GM18507 (cell line): ENCODE measurements at regions not wholly inside any gene's neighbourhood (a gene's known extent, or its start where the extent isn't known, plus 50 kb on each side); places are given as distances from the start of the nearest gene placed in this dataset.

Source experiments
- DNase-seq: peaks from one replicate; pipeline ENCODE4 v3.0.0; 2011; ENCODE audit warnings: low read depth; ENCODE audit not compliant: insufficient read length; ENCODE audit errors: extremely low spot score
- FAIRE-seq: peaks from 2 replicates; lab custom pipeline; 2011; peaks lifted over from hg19 to GRCh38; lab: Jason Lieb, UNC

GRCh38 chr11:109307366-109307765, 114.6 kb upstream of the C11orf87 start:
- no peak for FAIRE-seq

GRCh38 chr11:109308551-109308950, 113.4 kb upstream of the C11orf87 start:
- no peak for DNase-seq
- FAIRE-seq = no peak

More at GRCh38 chr11:109307366-109307765, 114.6 kb upstream of the C11orf87 start:
- no peak for DNase-seq

GRCh38 chr11:109309153-109309552, 112.8 kb upstream of the C11orf87 start:
- DNase-seq (no peak), FAIRE-seq (no peak)

DNA sequence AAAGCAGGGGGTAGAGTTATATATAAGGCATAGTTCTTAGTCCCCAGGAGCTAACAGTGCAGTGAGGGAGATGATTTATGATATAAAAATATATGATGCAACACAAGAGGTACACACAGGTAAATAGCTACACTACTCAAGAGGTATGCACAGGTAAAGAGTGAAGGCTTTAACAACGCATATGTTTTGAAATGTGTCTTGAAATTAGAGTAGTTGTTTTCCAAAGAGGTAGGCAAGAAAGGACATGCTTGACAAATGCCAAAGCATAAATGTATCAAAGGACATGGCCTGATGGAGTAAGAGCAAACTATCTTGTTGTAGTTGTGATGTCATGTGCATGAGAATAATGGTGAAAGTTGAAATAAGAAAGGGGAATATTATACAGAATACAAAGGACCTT, 104.3 kb upstream of the C11orf87 start:
- FAIRE-seq (no peak), DNase-seq (no peak)

DNA sequence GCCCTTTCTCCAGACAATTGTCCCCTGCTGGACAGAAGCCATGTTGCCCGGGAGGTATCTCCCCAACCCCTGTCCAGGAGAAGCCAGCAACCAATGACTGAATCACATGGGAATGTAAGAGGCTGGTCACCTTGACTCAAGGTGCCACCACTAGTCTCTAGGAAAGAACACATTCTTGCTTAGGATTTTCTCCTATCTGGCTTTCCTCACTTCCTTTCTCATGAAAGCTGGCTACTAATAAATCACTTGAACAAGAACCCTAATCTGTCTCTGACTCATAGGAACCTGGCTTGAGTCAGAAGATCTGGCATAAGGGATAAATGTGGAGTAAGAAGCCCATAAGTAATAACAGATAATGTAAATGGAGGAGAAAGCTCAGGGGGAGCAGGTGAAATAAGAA, 101.4 kb upstream of the C11orf87 start:
- DNase-seq (no peak), FAIRE-seq (no peak)

GRCh38 chr11:109326781-109327180, 95.2 kb upstream of the C11orf87 start:
- DNase-seq = no peak
- no peak for FAIRE-seq

- no peak for DNase-seq
Measured at GRCh38 chr11:109329716-109330115, 92.3 kb upstream of the C11orf87 start.

DNA sequence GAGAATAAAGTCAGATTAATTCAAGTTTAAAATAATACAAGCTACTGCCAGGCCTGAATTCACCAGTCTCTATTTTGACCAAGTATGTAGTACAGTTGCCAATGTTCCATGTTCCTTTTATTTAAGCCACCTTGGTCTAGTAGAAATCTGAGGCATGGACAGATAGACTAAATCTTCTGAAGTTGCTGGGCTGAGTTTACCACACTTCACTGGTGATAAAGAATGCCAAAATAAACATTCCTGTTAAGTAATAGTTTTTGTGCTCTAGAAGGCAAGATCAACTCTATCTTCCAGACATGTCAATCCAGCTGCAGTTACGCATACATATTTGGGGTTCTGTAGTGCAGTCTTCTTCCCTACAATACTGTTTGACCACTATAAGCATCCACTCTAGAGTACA, 83.9 kb upstream of the C11orf87 start:
- DNase-seq (no peak), FAIRE-seq (no peak)

More at GRCh38 chr11:109329716-109330115, 92.3 kb upstream of the C11orf87 start:
- no peak for FAIRE-seq

GRCh38 chr11:109342261-109342660, 79.7 kb upstream of the C11orf87 start:
- no peak for FAIRE-seq
- DNase-seq = no peak

- no peak for FAIRE-seq
Measured at GRCh38 chr11:109343242-109343641, 78.7 kb upstream of the C11orf87 start.

GRCh38 chr11:109347304-109347703, 74.7 kb upstream of the C11orf87 start:
- DNase-seq (no peak), FAIRE-seq (no peak)

More at GRCh38 chr11:109343242-109343641, 78.7 kb upstream of the C11orf87 start:
- DNase-seq = no peak

DNA sequence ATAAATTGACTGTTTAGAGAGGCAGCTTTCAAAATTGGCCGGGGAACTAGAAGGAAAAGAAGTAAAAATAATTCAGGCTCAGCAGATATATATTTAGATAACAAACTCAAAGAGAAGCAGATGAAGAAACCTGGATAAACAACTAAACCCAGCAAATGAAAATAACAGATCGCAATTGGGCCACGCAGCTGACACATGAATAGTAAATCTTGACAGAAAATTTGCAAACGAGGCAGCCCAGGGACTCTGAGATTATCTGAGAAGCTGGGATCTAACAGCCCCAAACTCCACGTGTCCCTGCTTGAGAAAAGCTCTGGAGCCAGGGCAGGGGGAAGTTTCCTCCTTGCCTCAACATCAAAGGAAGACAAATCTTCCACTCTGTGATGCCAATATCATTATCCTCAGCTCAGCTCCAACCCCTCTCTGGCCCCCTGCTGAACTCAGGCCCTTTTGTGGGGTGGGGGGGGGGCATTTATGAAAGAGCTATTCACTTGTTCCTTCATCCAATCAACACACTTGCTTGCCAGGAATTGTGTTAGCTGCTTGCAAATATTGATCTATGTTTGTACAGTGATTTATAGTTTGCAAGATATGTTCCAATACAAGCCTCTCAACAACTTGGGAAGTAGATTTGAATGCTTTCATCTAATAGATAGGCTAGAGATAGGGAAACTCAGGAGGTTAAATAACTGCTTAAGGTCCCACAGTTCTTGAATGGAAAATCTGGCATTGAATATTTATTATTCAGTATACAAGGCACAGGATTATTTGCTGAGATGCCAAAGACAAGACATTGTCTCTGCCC, 72.5 kb upstream of the C11orf87 start:
- FAIRE-seq (no peak), DNase-seq (no peak)

- FAIRE-seq = no peak
Measured at GRCh38 chr11:109350091-109350490, 71.9 kb upstream of the C11orf87 start.

DNA sequence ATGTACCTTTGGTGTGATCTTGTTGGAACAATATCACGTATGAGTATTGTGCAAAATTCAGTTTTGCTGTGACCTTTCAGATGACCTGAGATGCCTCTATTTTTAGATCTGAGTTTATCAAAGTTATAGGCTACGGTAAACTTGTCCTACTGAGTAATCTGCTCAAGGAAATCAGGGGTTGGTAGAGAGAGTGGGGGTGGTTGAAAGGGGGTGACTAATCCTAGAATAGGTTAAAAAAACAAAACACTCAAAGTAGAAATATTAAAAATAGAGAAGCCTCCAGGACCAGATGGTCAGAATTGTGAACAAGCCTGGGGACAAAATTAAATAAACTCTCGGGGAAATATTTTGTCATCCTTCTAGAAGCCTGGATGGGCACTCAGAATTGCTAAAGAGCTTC, 59.9 kb upstream of the C11orf87 start:
- DNase-seq = no peak
- FAIRE-seq = no peak

More at GRCh38 chr11:109350091-109350490, 71.9 kb upstream of the C11orf87 start:
- no peak for DNase-seq

- FAIRE-seq (no peak), DNase-seq (no peak)
Measured at GRCh38 chr11:109363682-109364081, 58.3 kb upstream of the C11orf87 start.

- no peak for DNase-seq
- FAIRE-seq = no peak
Measured at GRCh38 chr11:109364851-109365250, 57.1 kb upstream of the C11orf87 start.

DNA sequence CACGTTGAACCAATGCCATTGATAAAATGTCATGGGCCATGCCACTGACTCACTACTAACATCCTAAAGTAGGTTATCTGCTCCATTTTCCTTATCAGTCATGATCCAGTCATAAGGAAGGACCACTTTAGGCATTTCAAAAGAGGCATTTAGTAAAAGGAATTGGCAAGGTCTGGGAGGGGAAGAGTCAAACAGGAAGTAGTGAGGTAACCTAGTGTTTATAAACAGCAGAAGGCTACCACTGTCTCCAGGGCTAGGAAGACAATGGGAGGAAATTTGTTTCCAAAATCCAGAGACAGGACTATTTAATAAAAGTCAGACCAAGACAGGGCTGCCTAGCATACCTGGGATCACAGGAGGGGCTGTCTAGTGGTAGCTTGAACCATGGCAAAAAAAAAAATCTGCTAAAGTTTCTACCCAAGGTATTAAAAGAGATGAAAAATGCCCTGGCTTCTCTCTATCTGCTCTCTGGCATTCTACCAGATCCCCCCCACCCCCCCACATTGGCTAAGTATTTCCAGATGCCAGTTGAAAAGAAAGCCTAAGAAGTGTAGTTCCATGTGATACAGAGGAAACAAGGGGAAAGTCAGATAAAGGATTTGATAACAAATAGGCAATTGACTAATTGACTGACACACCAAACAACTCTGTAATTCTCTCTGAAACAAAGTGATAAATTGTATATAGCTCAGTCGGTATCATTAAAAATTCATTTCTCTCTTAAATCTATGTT, 50.4 kb upstream of the C11orf87 start:
- no peak for DNase-seq
- FAIRE-seq = no peak
